Suppressor macrophage treated with lipopolysaccharide for 1 hour (primary cell): ENCODE measurements at regions not wholly inside any gene's neighbourhood (a gene's known extent, or its start where the extent isn't known, plus 50 kb on each side); places are given as distances from the start of the nearest gene placed in this dataset.
"Not testable (repeated sequence)": the region's sequence is repeated elsewhere in the genome, so short reads cannot be mapped to it uniquely, and the experiment has no call there.

ENCODE experiments used
- DNase-seq, 3 donors: peaks; one replicate each; pipeline ENCODE4 v3.0.0-alpha.2; 2020 to 2022

DNA sequence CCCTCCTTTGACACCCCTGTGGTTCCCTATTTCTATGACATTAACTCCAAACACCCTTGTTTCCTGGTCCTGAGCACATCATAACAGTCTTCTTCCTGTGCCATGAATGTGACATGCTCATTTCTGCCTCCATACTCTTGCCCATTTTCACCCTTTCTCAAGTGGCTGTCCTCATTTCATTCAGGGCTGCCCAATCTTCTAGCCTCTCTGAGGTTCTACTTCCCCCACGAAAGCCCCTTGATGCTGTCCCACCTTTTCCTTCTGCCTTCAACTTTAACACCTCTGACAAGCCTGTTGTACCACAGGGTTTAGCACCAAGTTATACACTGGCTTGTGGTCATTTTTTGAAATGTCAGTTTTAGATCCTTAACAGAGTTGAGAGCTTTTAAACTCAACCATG, 136.2 kb upstream of the BOD1L1 start:
- no peak for DNase-seq

GRCh38 chr4:13765539-13765938, 138.0 kb upstream of the BOD1L1 start:
- DNase-seq, result no peak

DNA sequence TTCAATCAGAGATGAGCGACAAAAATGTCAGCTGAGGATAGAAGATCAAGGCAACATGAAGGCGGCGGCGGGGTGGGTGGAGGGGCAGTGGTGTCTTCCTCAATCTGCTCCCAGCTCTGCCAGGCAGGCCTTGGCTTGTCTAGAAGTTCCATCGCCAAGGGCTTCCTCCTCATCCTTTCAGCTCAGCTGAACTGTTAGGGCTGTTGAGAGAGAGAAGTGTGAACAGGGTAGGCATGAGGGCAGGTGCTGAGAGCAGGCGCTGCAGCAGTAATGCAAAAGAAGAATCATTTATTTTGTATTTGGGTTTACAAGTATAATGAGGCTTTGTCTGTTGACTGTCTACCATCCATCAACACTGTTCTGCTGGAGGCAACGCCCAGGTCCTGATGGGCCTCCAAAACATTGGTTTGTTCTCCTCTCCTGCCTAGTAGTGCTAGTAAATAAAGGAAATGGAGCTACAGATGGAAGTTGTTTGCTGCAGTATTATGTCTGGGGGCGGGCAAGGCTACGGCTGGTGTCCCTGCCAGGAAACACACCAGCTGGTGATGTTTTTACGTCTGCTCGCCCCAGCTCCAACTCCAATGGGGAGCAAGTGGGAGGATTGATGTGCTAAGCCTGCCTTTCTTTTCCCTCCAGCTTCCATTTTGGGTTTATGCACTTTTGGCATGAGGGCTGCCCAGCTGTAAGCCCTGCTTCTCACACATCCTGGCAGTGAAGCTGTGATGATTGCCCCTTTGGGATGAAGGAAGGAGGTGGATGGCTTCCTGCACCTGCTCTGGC, 139.4 kb upstream of the BOD1L1 start:
- no peak for DNase-seq

GRCh38 chr4:13777341-13777740, 149.8 kb upstream of the BOD1L1 start:
- peak in 2 of 3 donors; percentile 18 to 22 for DNase-seq

DNA sequence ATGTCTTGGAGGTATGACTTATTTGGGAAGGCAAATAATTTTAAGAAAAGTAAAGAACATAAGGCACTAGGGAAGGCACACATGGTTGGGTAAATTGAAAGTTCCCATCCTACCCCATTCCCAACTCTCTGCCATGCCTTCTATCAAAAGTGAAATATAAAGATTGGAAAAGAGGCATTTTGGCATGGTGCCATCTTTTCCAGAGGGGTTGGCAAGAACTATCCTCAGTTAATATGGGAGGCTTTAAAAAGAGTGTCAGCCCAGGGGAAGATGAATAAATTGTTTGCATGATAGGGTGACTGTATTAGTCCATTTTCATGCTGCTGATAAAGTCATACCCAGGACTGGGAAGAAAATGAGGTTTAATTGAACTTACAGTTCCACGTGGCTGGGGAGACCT, 150.8 kb upstream of the BOD1L1 start:
- no peak for DNase-seq

GRCh38 chr4:13782231-13782630, 154.7 kb upstream of the BOD1L1 start:
- DNase-seq, result no peak

- DNase-seq, result no peak
Observed at GRCh38 chr4:13783800-13784411, 156.4 kb upstream of the BOD1L1 start.

- DNase-seq, result no peak
Observed at GRCh38 chr4:13793020-13793710, 165.6 kb upstream of the BOD1L1 start.

GRCh38 chr4:13794819-13795565, 167.5 kb upstream of the BOD1L1 start:
- no peak for DNase-seq

DNA sequence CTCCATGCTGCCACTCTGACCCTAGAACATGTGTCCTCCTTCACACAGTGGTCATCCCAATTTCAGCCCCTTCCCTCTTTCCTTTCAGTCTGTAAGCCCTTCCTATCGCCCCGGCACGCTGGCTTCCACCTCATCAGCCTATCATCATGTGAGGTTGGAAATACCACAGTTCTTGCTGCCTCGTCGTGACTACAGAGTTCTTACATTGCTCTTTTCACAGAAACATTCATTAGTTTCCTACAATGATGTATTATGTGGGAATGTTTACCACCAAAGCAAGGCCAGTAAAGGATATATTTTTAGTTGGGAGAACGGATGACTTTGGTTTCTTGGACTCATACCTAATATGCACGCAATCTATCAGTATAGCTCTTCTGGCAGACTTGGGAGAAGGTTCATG, 169.5 kb upstream of the BOD1L1 start:
- no peak for DNase-seq

DNA sequence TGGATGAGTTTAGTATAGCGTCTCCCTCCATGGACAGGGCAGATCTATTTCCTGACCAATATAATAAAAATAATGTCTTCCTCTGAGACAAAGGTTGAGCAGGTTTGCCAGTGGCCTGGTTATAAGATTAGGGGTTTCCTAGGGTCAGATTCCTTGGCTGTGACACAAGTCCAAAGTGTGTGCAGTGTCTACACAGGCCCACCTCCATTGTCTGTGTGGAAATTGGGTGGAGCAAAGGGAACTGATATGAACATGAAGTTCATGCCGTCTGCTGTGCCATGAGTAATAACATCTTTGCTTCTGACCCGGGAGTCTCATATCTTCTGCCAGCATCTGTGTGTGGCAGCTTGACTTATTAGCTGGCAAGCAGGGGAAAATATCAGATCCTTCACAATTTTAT, 187.7 kb upstream of the BOD1L1 start:
- DNase-seq, result no peak

DNA sequence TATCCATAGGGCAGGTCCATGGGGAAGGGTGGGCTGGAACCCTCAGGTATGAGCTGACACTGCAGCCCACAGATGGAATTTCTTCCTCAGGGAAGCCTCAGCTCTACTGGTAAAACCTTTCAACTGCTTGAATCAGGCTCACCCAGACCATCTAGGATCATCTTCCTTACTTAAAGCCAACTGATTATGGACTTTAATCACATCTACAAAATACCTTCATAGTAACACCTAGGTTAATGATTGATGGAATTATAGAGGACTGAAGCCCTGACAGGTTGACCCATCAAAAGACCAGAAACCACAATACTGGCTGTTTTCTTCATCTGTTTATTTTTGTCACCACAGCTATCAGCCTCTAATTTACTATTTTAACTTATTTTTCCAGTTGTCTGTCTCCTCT, 188.9 kb upstream of the BOD1L1 start:
- no peak for DNase-seq

DNA sequence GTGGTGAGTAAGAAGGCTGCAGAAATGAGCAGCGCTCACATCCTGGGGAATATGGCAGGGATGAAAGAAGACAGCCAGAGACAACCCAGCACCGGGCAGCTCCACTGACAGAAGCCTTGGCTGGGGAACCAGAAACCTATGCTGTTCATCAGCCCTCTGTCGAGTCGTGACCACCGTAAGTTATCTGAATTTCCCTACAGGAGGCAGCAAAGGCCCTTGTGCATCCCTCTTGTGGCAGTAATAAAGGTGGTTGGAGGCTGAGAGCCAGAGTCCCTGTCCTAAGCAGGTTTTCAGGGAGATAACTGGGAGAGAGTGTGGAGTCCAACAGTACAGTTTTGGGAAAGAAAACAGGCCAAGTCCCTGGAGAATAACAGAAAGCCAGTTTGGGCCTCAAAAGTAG, 194.0 kb upstream of the BOD1L1 start:
- no peak for DNase-seq

DNA sequence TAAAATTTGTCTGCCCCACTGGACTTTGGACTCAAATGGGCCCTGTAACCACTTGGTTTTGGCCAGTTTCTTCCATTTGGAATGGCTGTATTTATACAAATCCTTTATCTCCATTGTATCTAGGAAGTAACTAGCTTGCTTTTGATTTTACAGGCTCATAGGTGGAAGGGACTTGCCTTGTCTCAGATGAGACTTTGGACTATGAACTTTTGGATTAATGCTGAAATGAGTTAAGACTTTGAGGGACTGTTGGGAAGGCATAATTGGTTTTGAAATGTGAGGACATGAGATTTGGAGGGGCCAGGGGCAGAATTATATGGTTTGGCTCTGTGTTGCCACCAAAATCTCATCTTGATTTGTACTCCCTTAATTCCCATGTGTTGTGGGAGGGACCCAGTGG, 198.3 kb upstream of the BOD1L1 start:
- not testable (repeated sequence) for DNase-seq

GRCh38 chr4:13829457-13829856, 201.9 kb upstream of the BOD1L1 start:
- no peak for DNase-seq

- DNase-seq, result no peak
Observed at GRCh38 chr4:13830449-13830848, 202.9 kb upstream of the BOD1L1 start.

DNA sequence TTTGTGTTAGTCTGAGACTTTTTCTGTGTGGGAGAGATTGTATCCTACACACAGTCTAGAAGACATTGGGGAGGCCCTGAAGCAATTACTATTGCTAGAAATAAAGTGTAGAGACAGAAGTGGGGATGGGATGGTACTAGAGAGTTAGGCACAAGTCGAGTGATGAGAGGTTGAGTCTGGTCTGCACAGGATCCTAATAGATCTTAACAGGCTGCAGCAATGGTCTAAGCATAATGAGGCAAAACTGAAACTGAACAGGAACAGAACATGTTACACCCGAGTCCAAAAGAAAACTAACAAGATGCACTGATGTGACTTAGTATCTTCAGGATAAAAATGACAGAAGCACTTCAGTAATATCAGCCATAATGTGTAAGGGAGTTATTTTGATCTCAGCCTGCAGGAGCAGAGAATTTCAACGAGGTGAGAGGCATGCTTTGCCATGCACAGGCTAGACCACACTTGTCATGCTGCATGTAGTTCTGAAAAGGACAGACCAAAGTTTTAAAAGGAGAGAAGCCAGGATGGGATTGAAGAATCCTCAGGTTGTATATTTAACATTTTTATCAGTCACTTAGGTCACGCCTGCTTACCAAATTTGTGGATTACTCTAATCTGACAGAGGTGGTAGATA, 205.8 kb upstream of the BOD1L1 start:
- no peak for DNase-seq

GRCh38 chr4:13836946-13837912, 209.7 kb upstream of the BOD1L1 start:
- no peak for DNase-seq

DNA sequence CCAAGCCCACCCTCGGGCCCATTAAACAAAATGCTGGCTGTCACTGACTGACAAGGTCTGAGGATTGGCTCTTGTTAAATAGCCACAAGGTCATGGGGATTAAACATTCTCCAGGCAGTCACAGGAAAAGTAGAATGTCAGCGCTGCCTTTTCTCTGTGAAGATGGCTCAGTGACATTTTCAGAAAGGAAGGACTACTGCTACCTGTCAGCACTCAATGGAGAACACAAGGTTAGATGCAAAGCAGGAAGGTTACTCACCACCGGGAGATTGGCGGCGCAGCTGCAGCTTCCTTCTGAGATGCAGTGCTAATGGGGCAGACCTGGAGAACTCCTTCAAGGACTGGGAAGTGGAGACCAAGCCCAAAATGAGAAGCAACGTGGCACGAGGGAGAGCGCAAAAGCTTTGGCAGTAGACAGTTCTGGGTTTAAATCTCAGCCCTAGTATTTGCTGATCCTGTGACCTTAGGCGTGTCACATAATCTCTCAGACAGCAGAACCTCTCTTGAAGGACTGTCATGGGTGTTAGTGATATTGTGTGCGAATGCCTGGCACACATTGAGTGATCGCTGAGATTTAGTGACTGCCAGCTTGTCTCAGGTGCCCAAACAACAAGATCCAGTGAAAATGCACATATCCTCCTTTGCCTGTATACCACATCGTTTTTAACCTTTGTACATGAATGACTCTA, 213.1 kb upstream of the BOD1L1 start:
- DNase-seq, result no peak

DNA sequence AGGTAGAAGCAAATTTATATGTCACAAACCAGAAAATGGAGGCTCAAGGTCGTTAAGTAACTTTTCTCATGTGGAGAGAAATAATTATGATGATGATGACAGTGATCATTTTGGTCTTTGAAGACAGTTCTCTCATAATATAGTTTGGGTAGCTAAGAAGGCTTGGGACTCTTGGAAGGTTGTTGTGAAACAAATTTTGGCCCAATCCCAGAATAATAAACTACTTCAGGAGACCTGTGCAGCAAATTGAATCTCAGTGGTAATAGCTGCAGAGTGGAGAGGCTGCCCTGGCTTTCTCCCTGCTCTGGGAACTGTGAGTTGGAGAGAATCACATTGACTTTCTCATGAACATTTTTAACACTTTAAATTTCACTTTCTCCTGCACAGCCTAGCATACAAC, 217.2 kb upstream of the BOD1L1 start:
- DNase-seq, result no peak

DNA sequence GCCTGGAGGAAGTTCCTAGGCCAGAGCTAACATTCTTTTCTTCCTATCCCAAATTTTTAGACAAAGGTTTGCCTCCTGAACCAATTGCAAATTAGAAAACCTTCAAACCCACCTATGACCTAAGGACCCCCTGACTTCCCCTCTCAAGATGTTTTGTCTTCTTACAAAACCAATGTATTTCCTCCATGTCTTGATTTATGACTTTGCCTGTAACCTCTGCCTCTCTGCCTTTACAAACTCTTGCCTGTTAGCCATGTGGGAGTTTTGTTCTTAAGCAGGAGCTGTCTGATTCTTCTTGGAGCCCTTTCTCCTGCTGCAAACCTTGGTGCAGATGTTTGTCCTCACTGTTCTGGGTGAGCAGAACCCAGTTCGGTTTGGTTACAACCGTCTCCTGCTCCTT, 222.3 kb upstream of the BOD1L1 start:
- no peak for DNase-seq
